Brain microvascular endothelial cell (primary cell): ENCODE measurements at regions not wholly inside any gene's neighbourhood (a gene's known extent, or its start where the extent isn't known, plus 50 kb on each side); places are given as distances from the start of the nearest gene placed in this dataset.
A peak's percentile ranks its signal among the peaks of the same experiment; 100 is the strongest.

Source experiments
- DNase-seq: peaks from one replicate; pipeline ENCODE4 v3.0.0-alpha.2; 2020
- H3K27ac ChIP-seq: fragments of 250-450 bp; sonication (Bioruptor Pico); 2 replicates; pipeline ENCODE4 v1.5.1; 2020; ENCODE audit warnings: mild to moderate bottlenecking, moderate library complexity
- H3K27me3 ChIP-seq: fragments of 250-450 bp; sonication (Bioruptor Pico); replicated peaks from 2 replicates; pipeline ENCODE4 v1.5.1; 2020; ENCODE audit warnings: mild to moderate bottlenecking
- H3K36me3 ChIP-seq: fragments of 250-450 bp; sonication (Bioruptor Pico); replicated peaks from 2 replicates; pipeline ENCODE4 v1.5.1; 2020; ENCODE audit warnings: mild to moderate bottlenecking
- H3K4me3 ChIP-seq: 2 replicates; pipeline ENCODE4 v1.5.1; 2011; ENCODE audit warnings: low read depth, mild to moderate bottlenecking, control low read depth, low read length, moderate library complexity
- CTCF ChIP-seq: IDR thresholded peaks from 2 replicates; pipeline ENCODE4 v1.5.1; 2011; ENCODE audit warnings: low read depth, mild to moderate bottlenecking, moderate library complexity, low read length, control low read depth, inconsistent platforms; ENCODE audit errors: missing control alignments
- in situ Hi-C: cut with HindIII; loops from 2 replicates; pipeline ENCODE4 v1.10.0; 2017; ENCODE audit warnings: low sequenced_read_pairs, low pct_ligation_motif_present

GRCh38 chr2:64910972-64911433 is 78.2 kb upstream of the SLC1A4 start:
- no peak for TF ChIP-seq CTCF
- no peak for DNase-seq
- Histone ChIP-seq H3K27ac (no peak overlapping the region), H3K27me3 (peaks cover 2% of the 10 kb centered on the region), H3K4me3 (no peak overlapping the region), H3K36me3 (no peaks in the 10 kb centered on the region)
- in situ Hi-C loops: no loop called here

- no peaks in the 10 kb centered on the region for H3K27me3 ChIP-seq
- peak; percentile 29 for TF ChIP-seq CTCF
- no peak overlapping the region for H3K27ac ChIP-seq
- H3K4me3 ChIP-seq: no peak overlapping the region
- no peaks in the 10 kb centered on the region for H3K36me3 ChIP-seq
- DNase-seq: no peak
- in situ Hi-C loops: no loop called here
These were observed 75.8 kb upstream of the SLC1A4 start for GRCh38 chr2:64913357-64913869.

DNA sequence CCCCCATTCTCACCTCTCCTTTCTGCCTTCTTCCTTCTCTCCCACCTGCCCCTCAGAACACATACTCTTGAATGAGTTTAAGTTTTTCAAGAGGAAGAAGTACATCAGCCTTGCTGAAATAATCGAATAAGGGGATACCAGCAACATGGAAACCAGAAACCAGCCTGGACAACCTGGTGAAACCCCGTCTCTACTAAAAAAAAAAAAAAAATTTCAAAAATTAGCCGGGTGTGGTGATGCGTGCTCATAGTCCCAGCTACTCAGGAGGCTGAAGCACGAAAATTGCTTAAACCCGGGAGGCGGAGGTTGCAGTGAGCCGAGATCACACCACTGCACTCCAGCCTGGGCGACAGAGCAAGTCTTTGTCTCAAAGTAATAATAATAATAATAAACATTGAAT is 75.0 kb upstream of the SLC1A4 start:
- no peak for TF ChIP-seq CTCF
- Histone ChIP-seq H3K27me3 (no peaks in the 10 kb centered on the region), H3K27ac (no peak overlapping the region), H3K36me3 (no peaks in the 10 kb centered on the region), H3K4me3 (no peak overlapping the region)
- DNase-seq: no peak
- in situ Hi-C loops: no loop called here

GRCh38 chr2:64914735-64915509 is 74.3 kb upstream of the SLC1A4 start:
- in situ Hi-C loops: no loop called here
- no peak overlapping the region for H3K27ac ChIP-seq
- no peak overlapping the region for H3K4me3 ChIP-seq
- TF ChIP-seq CTCF: no peak
- DNase-seq: no peak
- H3K36me3 ChIP-seq: no peaks in the 10 kb centered on the region
- no peaks in the 10 kb centered on the region for H3K27me3 ChIP-seq

- no peak for TF ChIP-seq CTCF
- Histone ChIP-seq H3K4me3 (no peak overlapping the region), H3K36me3 (no peaks in the 10 kb centered on the region), H3K27ac (no peak overlapping the region), H3K27me3 (no peaks in the 10 kb centered on the region)
- DNase-seq: no peak
- in situ Hi-C loops: no loop called here
These were observed 73.7 kb upstream of the SLC1A4 start for GRCh38 chr2:64915510-64915900.
